ENCODE measurements at regions not wholly inside any gene's neighbourhood (a gene's known extent, or its start where the extent isn't known, plus 50 kb on each side); places are given as distances from the start of the nearest gene placed in this dataset.

DNA sequence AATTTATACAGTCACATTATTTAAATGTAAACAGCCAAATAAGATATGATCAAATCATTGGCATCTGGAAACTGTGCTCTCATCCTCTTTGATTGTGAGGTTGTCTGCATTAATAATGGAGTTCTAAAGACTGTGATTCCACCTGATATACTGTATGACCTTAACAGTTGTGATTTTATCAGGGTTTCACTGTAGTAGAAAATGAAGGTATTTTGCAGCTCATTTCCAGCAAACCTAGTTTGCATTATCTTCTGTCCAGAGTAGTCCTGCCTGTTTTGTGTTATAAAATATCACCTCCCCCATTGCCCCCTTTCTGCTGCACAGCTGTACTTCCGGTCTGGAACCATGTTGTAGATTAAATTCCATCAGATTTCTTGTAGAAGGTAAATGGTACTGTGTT is 731.6 kb upstream of the FANCL start:
- DNase-seq (ENCODE audit: low read depth): no peak
- H3K4me3 ChIP-seq (ENCODE audit: low read depth, low read length): no peak overlapping the region
- TF ChIP-seq CTCF (IDR thresholded peaks at IDR 0.05; ENCODE audit: insufficient read depth, low read length): no peak

GRCh38 chr2:58971511-58972360 is 730.6 kb upstream of the FANCL start:
- H3K4me3 ChIP-seq (ENCODE audit: low read depth, low read length): no peak overlapping the region
- TF ChIP-seq CTCF (IDR thresholded peaks at IDR 0.05; ENCODE audit: insufficient read depth, low read length): no peak
- DNase-seq (ENCODE audit: low read depth): no peak

DNA sequence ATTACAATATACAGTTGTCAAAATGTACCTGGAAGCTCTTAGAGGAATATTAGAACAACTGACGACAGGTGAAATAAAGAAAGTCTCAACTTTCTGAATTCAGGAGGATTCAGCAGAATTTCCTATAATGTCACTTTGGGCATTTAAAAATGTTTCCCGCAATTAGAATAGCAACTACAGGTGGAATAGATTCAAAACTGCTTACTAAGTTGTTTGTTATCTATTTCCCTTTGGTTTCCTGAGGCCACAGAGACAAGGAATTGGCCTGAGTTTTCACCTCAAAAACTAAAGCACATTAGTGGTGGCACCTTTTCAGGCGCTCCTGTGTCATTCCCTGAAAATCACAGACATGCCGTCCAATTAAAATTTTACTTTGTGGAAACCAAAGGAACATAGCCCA is 729.2 kb upstream of the FANCL start:
- H3K4me3 ChIP-seq (ENCODE audit: low read depth, low read length): no peak overlapping the region
- no peak for TF ChIP-seq CTCF (IDR thresholded peaks at IDR 0.05; ENCODE audit: insufficient read depth, low read length)
- DNase-seq (ENCODE audit: low read depth): no peak

DNA sequence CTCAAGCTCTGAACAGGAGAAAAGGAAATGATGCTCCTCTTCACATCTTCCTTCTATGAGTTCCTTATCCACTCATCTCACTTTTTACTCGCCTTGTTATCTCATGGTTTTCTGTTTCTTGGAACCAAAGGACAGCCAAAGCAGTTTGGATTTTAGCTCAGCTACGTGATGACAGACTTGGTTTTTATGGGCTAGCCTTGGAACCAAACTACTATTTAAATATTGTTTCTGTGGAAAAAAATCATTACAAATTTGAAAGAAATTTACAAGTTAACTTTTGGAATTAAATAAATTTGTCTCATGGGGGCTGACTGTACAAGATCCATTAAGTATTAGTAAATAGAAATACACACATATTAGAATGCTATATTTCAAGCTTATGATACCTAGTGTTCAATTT is 727.8 kb upstream of the FANCL start:
- TF ChIP-seq CTCF (IDR thresholded peaks at IDR 0.05; ENCODE audit: insufficient read depth, low read length): no peak
- no peak overlapping the region for H3K4me3 ChIP-seq (ENCODE audit: low read depth, low read length)
- no peak for DNase-seq (ENCODE audit: low read depth)

DNA sequence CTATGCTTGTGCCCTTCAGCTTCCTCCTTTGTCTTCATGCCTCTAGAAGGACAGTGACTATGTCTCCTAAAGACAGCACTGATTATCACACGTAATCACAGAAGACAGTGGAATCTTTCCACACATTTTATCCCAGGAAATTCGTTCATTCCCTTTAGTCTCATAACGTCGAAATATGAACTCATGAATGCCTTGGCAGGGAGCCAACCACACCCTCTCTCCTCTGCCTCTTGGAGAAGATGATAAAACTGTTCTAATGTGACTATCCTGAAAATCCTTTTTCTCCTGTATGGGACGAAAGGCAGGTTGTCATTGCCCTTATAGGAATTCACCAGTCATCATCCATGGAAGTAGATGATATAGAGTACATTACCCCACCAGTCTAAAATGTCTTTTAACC is 726.6 kb upstream of the FANCL start:
- no peak overlapping the region for H3K4me3 ChIP-seq (ENCODE audit: low read depth, low read length)
- no peak for DNase-seq (ENCODE audit: low read depth)
- TF ChIP-seq CTCF (IDR thresholded peaks at IDR 0.05; ENCODE audit: insufficient read depth, low read length): no peak

GRCh38 chr2:58965602-58966001 is 724.5 kb upstream of the FANCL start:
- TF ChIP-seq CTCF (IDR thresholded peaks at IDR 0.05; ENCODE audit: insufficient read depth, low read length): no peak
- H3K4me3 ChIP-seq (ENCODE audit: low read depth, low read length): no peak overlapping the region
- no peak for DNase-seq (ENCODE audit: low read depth)

DNA sequence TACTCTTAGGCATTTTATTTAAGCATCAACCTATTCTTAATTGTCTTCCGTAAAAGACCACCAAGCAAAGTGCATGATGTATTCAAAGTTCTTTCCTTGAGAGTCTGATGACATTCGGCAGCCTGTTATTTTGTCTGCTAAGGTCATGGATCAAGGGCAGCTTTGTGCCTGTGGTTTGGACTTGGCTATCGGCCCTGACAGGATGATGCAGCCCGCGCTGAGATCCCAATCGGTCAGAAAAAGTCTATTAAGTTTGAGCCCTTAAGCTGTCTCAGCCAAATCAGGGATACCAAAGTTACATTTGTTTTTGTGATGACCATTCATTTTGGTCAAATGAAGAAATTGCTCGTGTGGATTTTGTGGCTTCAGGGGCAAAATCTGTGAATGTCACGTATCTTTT is 718.9 kb upstream of the FANCL start:
- H3K4me3 ChIP-seq (ENCODE audit: low read depth, low read length): no peak overlapping the region
- DNase-seq (ENCODE audit: low read depth): no peak
- TF ChIP-seq CTCF (IDR thresholded peaks at IDR 0.05; ENCODE audit: insufficient read depth, low read length): no peak

Measured in fibroblast of the aortic adventitia (primary cell).